Medulla oblongata (tissue), 1 donor: ENCODE measurements at regions not wholly inside any gene's neighbourhood (a gene's known extent, or its start where the extent isn't known, plus 50 kb on each side); places are given as distances from the start of the nearest gene placed in this dataset.
"Not testable (repeated sequence)": the region's sequence is repeated elsewhere in the genome, so short reads cannot be mapped to it uniquely, and the experiment has no call there.

ENCODE experiments used
- DNase-seq: peaks from one replicate; pipeline ENCODE4 v3.0.0-alpha.2; 2015; ENCODE audit errors: extremely low spot score

- not testable (repeated sequence) for DNase-seq
These were observed 82.5 kb upstream of the ANKRD1 start for GRCh38 chr10:91003379-91003778.

- not testable (repeated sequence) for DNase-seq
These were observed 84.4 kb upstream of the ANKRD1 start for GRCh38 chr10:91005276-91005675.

GRCh38 chr10:91006001-91006751 lies 85.3 kb upstream of the ANKRD1 start:
- peak; percentile 95 for DNase-seq

- DNase-seq: peak; percentile 71
These were observed 86.0 kb upstream of the ANKRD1 start for GRCh38 chr10:91006752-91007346.

GRCh38 chr10:91007655-91008054 lies 86.8 kb upstream of the ANKRD1 start:
- DNase-seq: no peak

GRCh38 chr10:91009121-91009520 lies 88.2 kb upstream of the ANKRD1 start:
- DNase-seq: no peak

- DNase-seq: no peak
These were observed 90.1 kb upstream of the ANKRD1 start for GRCh38 chr10:91010952-91011351.

- DNase-seq: no peak
These were observed 91.6 kb upstream of the ANKRD1 start for GRCh38 chr10:91012502-91012901.

- no peak for DNase-seq
These were observed 93.1 kb upstream of the ANKRD1 start for GRCh38 chr10:91013985-91014384.

- peak; percentile 60 for DNase-seq
These were observed 96.3 kb upstream of the ANKRD1 start for GRCh38 chr10:91017198-91017597.

GRCh38 chr10:91021901-91022300 lies 101.0 kb upstream of the ANKRD1 start:
- DNase-seq: no peak

GRCh38 chr10:91022390-91022789 lies 101.5 kb upstream of the ANKRD1 start:
- DNase-seq: no peak

GRCh38 chr10:91022924-91023699 lies 102.2 kb upstream of the ANKRD1 start:
- DNase-seq: peak; percentile 92

- peak; percentile 45 for DNase-seq
These were observed 103.0 kb upstream of the ANKRD1 start for GRCh38 chr10:91023700-91024398.

GRCh38 chr10:91024541-91024940 lies 103.7 kb upstream of the ANKRD1 start:
- DNase-seq: peak; percentile 40

GRCh38 chr10:91032611-91033206 lies 111.8 kb upstream of the ANKRD1 start:
- DNase-seq: peak; percentile 75

GRCh38 chr10:91033324-91033950 lies 112.5 kb upstream of the ANKRD1 start:
- no peak for DNase-seq

GRCh38 chr10:91034042-91034441 lies 113.2 kb upstream of the ANKRD1 start:
- no peak for DNase-seq

GRCh38 chr10:91034494-91035159 lies 113.7 kb upstream of the ANKRD1 start:
- peak; percentile 86 for DNase-seq

GRCh38 chr10:91035650-91036292 lies 114.9 kb upstream of the ANKRD1 start:
- DNase-seq: no peak
